ENCODE measurements at regions not wholly inside any gene's neighbourhood (a gene's known extent, or its start where the extent isn't known, plus 50 kb on each side); places are given as distances from the start of the nearest gene placed in this dataset.

- no peak for DNase-seq
- Histone ChIP-seq H3K4me3 (no peak overlapping the region), H3K4me1 (peaks cover 6% of the 10 kb centered on the region), H3K27me3 (ENCODE audit: insufficient read depth in 3 of 3, low read length in 2 of 3) (no peaks in the 10 kb centered on the region), H3K9me3 (no peaks in the 10 kb centered on the region), H3K36me3 (ENCODE audit: insufficient read depth in 1 of 2, low read depth in 1 of 2) (no peaks in the 10 kb centered on the region), H3K27ac (no peak overlapping the region)
- no peak for ATAC-seq
- WGBS, 3 donors: 84 to 96% (median 91%) methylated on average over 7 of the region's 7 CpGs
- intact Hi-C loops (cut with DNase I): no loop called here
- TF ChIP-seq CTCF (IDR thresholded peaks at IDR 0.05): no peak
These were observed 73.2 kb downstream of the SLC25A47 start for GRCh38 chr14:100396266-100396795.

GRCh38 chr14:100397005-100397404 lies 73.9 kb downstream of the SLC25A47 start:
- 82 to 87% (median 85%) methylated on average over 8 of the region's 8 CpGs for WGBS, 3 donors
- Histone ChIP-seq H3K27ac (no peak overlapping the region), H3K27me3 (ENCODE audit: insufficient read depth in 3 of 3, low read length in 2 of 3) (no peaks in the 10 kb centered on the region), H3K9me3 (no peaks in the 10 kb centered on the region), H3K36me3 (ENCODE audit: insufficient read depth in 1 of 2, low read depth in 1 of 2) (no peaks in the 10 kb centered on the region), H3K4me3 (no peak overlapping the region), H3K4me1 (peaks cover 6% of the 10 kb centered on the region)
- DNase-seq: no peak
- no peak for TF ChIP-seq CTCF (IDR thresholded peaks at IDR 0.05)
- intact Hi-C loops (cut with DNase I): no loop called here
- no peak for ATAC-seq

- 91 to 95% (median 93%) methylated on average over 6 of the region's 6 CpGs for WGBS, 3 donors
- intact Hi-C loops (cut with DNase I): no loop called here
- no peak overlapping the region for H3K27ac ChIP-seq
- H3K9me3 ChIP-seq: no peaks in the 10 kb centered on the region
- DNase-seq: no peak
- no peak for TF ChIP-seq CTCF (IDR thresholded peaks at IDR 0.05)
- no peaks in the 10 kb centered on the region for H3K27me3 ChIP-seq (ENCODE audit: insufficient read depth in 3 of 3, low read length in 2 of 3)
- H3K36me3 ChIP-seq (ENCODE audit: insufficient read depth in 1 of 2, low read depth in 1 of 2): no peaks in the 10 kb centered on the region
- H3K4me1 ChIP-seq: peaks cover 6% of the 10 kb centered on the region
- ATAC-seq: no peak
- no peak overlapping the region for H3K4me3 ChIP-seq
These were observed 74.9 kb downstream of the SLC25A47 start for GRCh38 chr14:100398044-100398443.

- 86 to 91% (median 87%) methylated on average over 13 of the region's 13 CpGs for WGBS, 3 donors
- no peaks in the 10 kb centered on the region for H3K9me3 ChIP-seq
- H3K27me3 ChIP-seq (ENCODE audit: insufficient read depth in 3 of 3, low read length in 2 of 3): no peaks in the 10 kb centered on the region
- ATAC-seq: no peak
- peaks cover 6% of the 10 kb centered on the region for H3K4me1 ChIP-seq
- intact Hi-C loops (cut with DNase I): no loop called here
- no peaks in the 10 kb centered on the region for H3K36me3 ChIP-seq (ENCODE audit: insufficient read depth in 1 of 2, low read depth in 1 of 2)
- H3K27ac ChIP-seq: no peak overlapping the region
- TF ChIP-seq CTCF (IDR thresholded peaks at IDR 0.05): no peak
- H3K4me3 ChIP-seq: no peak overlapping the region
- no peak for DNase-seq
These were observed 76.1 kb downstream of the SLC25A47 start for GRCh38 chr14:100399052-100399849.

Measured in psoas muscle (tissue), 7 donors.